Calu3 (cell line): ENCODE measurements at regions not wholly inside any gene's neighbourhood (a gene's known extent, or its start where the extent isn't known, plus 50 kb on each side); places are given as distances from the start of the nearest gene placed in this dataset.

Experiments
- BruUV-seq: library from RNA; stranded (reverse); fragments of 400-500 nt; replicated peaks from 2 replicates; lab custom pipeline; 2021; lab: Mats Ljungman, UMichigan
- CTCF ChIA-PET: fragments of 300-600 bp; sonication (Branson Sonifier 250); formaldehyde crosslinking; loops from one replicate; lab custom pipeline; 2022; ENCODE audit warnings: antibody characterized with exemption; lab: Charles Lee
- DNase-seq: peaks from one replicate; pipeline ENCODE4 v3.0.0; 2022
- H3K27ac Mint-ChIP-seq: one replicate; pipeline ENCODE4 v1.8.0; 2022; ENCODE audit warnings: mixed read lengths; ENCODE audit not compliant: unreplicated experiment
- H3K27me3 Mint-ChIP-seq: one replicate; pipeline ENCODE4 v1.8.0; 2022; ENCODE audit warnings: mixed read lengths; ENCODE audit not compliant: unreplicated experiment
- H3K36me3 Mint-ChIP-seq: one replicate; pipeline ENCODE4 v1.8.0; 2022; ENCODE audit warnings: mild to moderate bottlenecking, moderate library complexity, mixed read lengths; ENCODE audit not compliant: insufficient read depth, unreplicated experiment
- H3K4me1 Mint-ChIP-seq: one replicate; pipeline ENCODE4 v1.8.0; 2022; ENCODE audit warnings: mild to moderate bottlenecking, low read depth, mixed read lengths; ENCODE audit not compliant: unreplicated experiment
- H3K4me3 Mint-ChIP-seq: one replicate; pipeline ENCODE4 v1.8.0; 2022; ENCODE audit warnings: mild to moderate bottlenecking, low read depth, moderate library complexity, mixed read lengths; ENCODE audit not compliant: unreplicated experiment
- H3K9me3 Mint-ChIP-seq: one replicate; pipeline ENCODE4 v1.8.0; 2022; ENCODE audit warnings: low read depth, mixed read lengths; ENCODE audit not compliant: unreplicated experiment
- intact Hi-C: fragments of 100-400 bp; cut with micrococcal nuclease; formaldehyde crosslinking; loops from one replicate; pipeline ENCODE4 v1.10.0; 2022; ENCODE audit not compliant: unreplicated experiment
- TF ChIP-seq, protein P1 (sequence below): fragments of 200-600 bp; IDR thresholded peaks from one replicate; pipeline ENCODE4 v1.8.0; 2022; ENCODE audit warnings: antibody characterized with exemption; ENCODE audit not compliant: unreplicated experiment

DNA sequence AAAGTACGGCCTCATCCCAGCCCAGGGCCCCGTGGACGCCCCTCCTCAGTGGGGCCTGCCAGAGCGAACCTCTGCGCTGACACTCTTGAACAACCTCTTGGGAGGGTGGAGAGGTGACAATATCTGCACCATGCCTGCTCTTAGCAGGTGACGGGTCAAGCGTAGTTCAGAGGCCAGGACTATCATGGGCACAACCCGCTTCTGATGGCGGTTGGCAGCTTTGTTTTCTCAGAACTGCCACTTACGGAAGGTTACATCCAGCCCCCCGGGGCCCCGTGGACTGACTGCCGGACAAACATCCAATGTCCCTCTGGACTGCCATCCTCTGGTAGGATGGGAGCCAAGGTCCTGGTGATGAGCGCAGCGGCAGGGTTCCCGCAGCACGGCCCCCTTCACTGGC is 91.1 kb downstream of the TUBA3C start:
- intact Hi-C loops = no loop called here
- Mint-ChIP-seq H3K9me3 (peaks cover 4% of the 10 kb centered on the region), H3K36me3 (no peaks in the 10 kb centered on the region), H3K4me1 (no peaks in the 10 kb centered on the region), H3K4me3 (no peak overlapping the region), H3K27ac (no peak overlapping the region), H3K27me3 (no peaks in the 10 kb centered on the region)
- no TSS peak for BruUV-seq
- TF ChIP-seq, protein P1, sequence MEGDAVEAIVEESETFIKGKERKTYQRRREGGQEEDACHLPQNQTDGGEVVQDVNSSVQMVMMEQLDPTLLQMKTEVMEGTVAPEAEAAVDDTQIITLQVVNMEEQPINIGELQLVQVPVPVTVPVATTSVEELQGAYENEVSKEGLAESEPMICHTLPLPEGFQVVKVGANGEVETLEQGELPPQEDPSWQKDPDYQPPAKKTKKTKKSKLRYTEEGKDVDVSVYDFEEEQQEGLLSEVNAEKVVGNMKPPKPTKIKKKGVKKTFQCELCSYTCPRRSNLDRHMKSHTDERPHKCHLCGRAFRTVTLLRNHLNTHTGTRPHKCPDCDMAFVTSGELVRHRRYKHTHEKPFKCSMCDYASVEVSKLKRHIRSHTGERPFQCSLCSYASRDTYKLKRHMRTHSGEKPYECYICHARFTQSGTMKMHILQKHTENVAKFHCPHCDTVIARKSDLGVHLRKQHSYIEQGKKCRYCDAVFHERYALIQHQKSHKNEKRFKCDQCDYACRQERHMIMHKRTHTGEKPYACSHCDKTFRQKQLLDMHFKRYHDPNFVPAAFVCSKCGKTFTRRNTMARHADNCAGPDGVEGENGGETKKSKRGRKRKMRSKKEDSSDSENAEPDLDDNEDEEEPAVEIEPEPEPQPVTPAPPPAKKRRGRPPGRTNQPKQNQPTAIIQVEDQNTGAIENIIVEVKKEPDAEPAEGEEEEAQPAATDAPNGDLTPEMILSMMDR = no peak
- CTCF ChIA-PET = no interaction called here
- no peak for DNase-seq

DNA sequence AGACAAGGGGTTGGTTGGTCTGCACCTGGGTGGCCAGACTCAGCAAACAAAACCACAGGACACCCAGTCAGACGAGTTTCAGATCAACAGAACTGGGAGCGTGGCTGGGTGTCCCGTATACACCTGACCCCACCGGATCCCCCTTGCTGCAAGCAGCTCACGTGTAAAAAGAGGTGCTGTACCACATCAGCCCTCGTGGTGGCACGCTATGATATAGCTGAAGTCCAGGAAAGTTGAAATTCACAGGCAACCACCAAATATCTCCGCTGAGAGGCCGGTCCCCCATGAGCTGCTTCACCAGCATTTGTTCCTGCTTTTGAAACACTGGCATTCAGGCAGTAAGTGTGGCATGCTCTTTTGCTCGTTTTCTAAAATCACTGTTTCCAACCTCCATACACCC is 92.3 kb downstream of the TUBA3C start:
- H3K27ac Mint-ChIP-seq = no peak overlapping the region
- no peak overlapping the region for H3K4me3 Mint-ChIP-seq
- no peaks in the 10 kb centered on the region for H3K27me3 Mint-ChIP-seq
- intact Hi-C loops = no loop called here
- H3K36me3 Mint-ChIP-seq = no peaks in the 10 kb centered on the region
- H3K9me3 Mint-ChIP-seq = peaks cover 4% of the 10 kb centered on the region
- no peaks in the 10 kb centered on the region for H3K4me1 Mint-ChIP-seq
- CTCF ChIA-PET = no interaction called here
- TF ChIP-seq, protein P1 = no peak
- no peak for DNase-seq
- no TSS peak for BruUV-seq

DNA sequence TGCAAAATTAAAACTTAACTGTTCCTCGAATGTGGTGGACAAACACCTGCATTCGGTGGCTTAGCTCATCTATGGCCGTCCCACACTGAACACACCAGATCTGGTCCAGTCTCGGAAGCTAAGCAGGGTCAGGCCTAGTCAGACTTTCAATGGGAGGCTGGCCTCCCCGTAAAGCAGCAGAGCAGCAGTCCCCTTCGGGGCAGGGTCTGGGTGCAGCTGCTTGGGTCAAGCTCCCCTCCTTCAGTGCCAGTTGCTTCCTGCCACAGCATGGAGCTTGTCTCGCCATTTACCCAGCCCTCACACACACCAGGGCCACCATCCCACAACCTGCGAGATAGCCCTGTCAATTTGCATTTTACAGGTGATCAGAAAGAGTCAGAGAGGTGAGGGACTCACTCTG is 93.2 kb downstream of the TUBA3C start:
- no peak overlapping the region for H3K4me3 Mint-ChIP-seq
- intact Hi-C loops = no loop called here
- TF ChIP-seq, protein P1 = no peak

DNA sequence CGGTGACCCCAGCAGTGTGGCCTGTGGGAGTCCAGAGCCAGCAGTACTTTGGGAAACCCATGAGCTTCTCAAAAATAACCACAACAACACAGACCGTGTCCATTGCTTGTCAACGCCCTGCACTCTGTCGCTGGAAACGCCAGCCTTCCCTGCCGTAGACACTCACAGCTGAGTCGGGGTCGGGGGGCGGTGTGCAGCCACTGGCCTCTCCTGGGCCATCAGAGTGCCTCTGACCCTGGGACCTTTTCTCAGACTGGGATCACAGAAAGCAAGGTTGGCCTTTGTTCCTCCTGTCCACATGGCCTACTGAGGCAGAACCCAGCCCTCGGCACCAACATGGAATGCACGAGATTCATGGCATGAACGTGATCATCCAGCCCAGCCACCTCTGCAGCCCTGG is 95.7 kb downstream of the TUBA3C start:
- intact Hi-C loops = no loop called here
- CTCF ChIA-PET = no interaction called here
- Mint-ChIP-seq H3K27me3 (no peaks in the 10 kb centered on the region), H3K36me3 (no peaks in the 10 kb centered on the region), H3K27ac (no peak overlapping the region), H3K4me1 (no peaks in the 10 kb centered on the region), H3K4me3 (no peak overlapping the region), H3K9me3 (peaks cover 12% of the 10 kb centered on the region)
- DNase-seq = no peak
- BruUV-seq = no TSS peak
- TF ChIP-seq, protein P1 = no peak

More for the DNA sequence above, 93.2 kb downstream of the TUBA3C start:
- Mint-ChIP-seq H3K27ac (no peak overlapping the region), H3K36me3 (no peaks in the 10 kb centered on the region), H3K9me3 (peaks cover 4% of the 10 kb centered on the region), H3K27me3 (no peaks in the 10 kb centered on the region), H3K4me1 (no peaks in the 10 kb centered on the region)
- CTCF ChIA-PET = no interaction called here
- no peak for DNase-seq
- no TSS peak for BruUV-seq
